ENCODE measurements at regions not wholly inside any gene's neighbourhood (a gene's known extent, or its start where the extent isn't known, plus 50 kb on each side); places are given as distances from the start of the nearest gene placed in this dataset.
A peak's percentile ranks its signal among the peaks of the same experiment; 100 is the strongest.

DNA sequence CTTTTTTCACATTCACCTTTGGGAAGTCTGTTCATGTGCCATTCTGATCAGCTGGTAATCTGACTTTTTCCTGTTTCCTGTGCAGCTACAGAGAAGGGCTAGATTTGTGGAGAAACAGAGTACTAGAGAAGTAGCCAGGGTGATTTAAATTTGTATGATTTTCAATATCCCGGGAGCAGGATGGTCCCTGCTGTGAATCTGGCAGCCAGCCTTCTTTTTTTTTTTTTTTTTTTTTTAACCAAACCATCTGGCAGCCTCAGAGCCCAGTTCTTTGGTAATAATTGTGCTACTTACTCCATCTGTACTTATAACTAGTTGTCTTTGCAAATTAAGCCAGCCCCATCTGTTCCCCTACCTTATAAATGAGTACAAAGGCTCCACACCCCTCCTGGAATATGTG, 248.6 kb upstream of the DEPDC1 start:
- ATAC-seq = no peak
- no peak for DNase-seq
- Histone ChIP-seq H3K36me3 (no peaks in the 10 kb centered on the region), H3K4me3 (no peak overlapping the region), H3K9me3 (peaks cover 0 to 15% of the 10 kb centered on the region in 2 donors), H3K27me3 (no peaks in the 10 kb centered on the region), H3K27ac (no peak overlapping the region), H3K4me1 (no peaks in the 10 kb centered on the region)
- intact Hi-C loops (cut with DNase I) = no loop called here
- TF ChIP-seq, protein P1, sequence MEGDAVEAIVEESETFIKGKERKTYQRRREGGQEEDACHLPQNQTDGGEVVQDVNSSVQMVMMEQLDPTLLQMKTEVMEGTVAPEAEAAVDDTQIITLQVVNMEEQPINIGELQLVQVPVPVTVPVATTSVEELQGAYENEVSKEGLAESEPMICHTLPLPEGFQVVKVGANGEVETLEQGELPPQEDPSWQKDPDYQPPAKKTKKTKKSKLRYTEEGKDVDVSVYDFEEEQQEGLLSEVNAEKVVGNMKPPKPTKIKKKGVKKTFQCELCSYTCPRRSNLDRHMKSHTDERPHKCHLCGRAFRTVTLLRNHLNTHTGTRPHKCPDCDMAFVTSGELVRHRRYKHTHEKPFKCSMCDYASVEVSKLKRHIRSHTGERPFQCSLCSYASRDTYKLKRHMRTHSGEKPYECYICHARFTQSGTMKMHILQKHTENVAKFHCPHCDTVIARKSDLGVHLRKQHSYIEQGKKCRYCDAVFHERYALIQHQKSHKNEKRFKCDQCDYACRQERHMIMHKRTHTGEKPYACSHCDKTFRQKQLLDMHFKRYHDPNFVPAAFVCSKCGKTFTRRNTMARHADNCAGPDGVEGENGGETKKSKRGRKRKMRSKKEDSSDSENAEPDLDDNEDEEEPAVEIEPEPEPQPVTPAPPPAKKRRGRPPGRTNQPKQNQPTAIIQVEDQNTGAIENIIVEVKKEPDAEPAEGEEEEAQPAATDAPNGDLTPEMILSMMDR (IDR thresholded peaks at IDR 0.05) = no peak

DNA sequence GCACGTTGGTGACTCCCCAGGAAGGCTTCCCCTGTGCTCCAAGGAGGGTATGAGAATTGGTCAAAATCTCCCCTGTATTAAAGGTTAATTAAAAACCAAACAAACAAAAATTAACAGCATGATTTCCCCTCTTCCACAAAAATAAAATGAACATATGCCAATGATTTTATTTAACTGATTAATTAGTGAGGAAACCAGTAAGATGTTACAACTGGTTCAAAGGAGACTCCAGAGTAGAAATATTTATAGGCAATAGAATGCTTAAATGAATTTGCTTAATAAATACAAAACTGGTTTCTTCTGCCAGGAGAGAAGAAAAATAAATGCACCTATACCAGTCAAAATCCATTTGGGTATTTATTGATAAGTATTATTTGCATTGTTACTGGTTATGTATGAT, 249.5 kb upstream of the DEPDC1 start:
- Histone ChIP-seq H3K9me3 (peaks cover 0 to 10% of the 10 kb centered on the region in 2 donors), H3K27me3 (no peaks in the 10 kb centered on the region), H3K36me3 (no peaks in the 10 kb centered on the region), H3K4me1 (no peaks in the 10 kb centered on the region), H3K27ac (no peak overlapping the region), H3K4me3 (no peak overlapping the region)
- ATAC-seq = no peak
- intact Hi-C loops (cut with DNase I) = no loop called here
- TF ChIP-seq, protein P1 (IDR thresholded peaks at IDR 0.05) = no peak
- DNase-seq = no peak

DNA sequence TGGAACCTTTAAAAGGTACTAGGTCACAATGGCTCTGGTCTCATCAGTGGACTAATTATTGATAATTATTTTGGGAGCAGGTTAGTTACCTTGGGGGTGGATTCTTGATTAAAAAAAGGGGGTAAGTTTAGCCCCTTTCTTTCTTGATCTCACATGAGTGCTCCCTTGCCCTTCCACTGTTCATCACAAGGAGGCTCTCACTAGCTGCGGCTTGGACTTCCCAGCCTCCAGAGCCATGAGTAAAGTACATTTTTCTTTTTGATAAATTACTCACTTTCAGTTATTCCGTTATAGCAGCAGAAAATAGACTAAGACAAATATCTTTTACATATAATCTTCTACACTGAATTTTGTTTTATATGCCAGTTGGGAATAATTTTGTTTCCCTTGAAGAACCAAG, 254.8 kb upstream of the DEPDC1 start:
- no peak for DNase-seq
- Histone ChIP-seq H3K9me3 (no peaks in the 10 kb centered on the region), H3K4me1 (no peaks in the 10 kb centered on the region), H3K36me3 (no peaks in the 10 kb centered on the region), H3K27me3 (no peaks in the 10 kb centered on the region), H3K4me3 (no peak overlapping the region), H3K27ac (no peak overlapping the region)
- intact Hi-C loops (cut with DNase I) = no loop called here
- TF ChIP-seq, protein P1 (IDR thresholded peaks at IDR 0.05) = no peak
- no peak for ATAC-seq

DNA sequence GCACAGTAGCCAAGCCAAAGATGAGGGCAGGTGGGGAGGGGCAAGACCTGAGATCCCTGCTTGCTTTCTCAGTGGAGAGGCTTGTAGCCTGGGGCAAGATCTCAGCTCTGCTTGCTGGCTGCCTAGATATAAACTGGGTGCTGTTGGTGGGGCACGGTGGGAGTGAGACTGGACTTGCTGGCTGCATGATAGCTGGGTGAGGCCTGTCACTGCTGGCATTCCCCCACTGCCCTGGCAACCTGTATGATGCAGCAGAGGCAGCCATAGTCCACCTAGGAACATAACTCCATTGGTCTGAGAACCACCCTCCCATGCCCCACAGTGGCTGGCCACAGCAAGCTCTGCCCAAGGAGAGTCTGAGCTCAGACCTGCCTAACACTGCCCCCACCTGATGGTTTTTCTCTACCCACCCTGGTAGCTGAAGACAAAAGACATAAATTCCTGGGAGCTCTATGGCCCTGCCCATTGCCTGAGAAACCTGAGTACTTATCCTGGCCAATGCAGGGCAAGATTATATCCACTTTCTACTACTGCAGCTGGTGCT, 261.9 kb upstream of the DEPDC1 start:
- Histone ChIP-seq H3K27ac (no peak overlapping the region), H3K9me3 (peaks cover 0 to 17% of the 10 kb centered on the region in 2 donors), H3K36me3 (no peaks in the 10 kb centered on the region), H3K27me3 (no peaks in the 10 kb centered on the region), H3K4me3 (no peak overlapping the region), H3K4me1 (no peaks in the 10 kb centered on the region)
- TF ChIP-seq, protein P1 (IDR thresholded peaks at IDR 0.05) = no peak
- DNase-seq (peak in 1 of 4 donors; percentile 28), ATAC-seq (no peak)
- intact Hi-C loops (cut with DNase I) = no loop called here

DNA sequence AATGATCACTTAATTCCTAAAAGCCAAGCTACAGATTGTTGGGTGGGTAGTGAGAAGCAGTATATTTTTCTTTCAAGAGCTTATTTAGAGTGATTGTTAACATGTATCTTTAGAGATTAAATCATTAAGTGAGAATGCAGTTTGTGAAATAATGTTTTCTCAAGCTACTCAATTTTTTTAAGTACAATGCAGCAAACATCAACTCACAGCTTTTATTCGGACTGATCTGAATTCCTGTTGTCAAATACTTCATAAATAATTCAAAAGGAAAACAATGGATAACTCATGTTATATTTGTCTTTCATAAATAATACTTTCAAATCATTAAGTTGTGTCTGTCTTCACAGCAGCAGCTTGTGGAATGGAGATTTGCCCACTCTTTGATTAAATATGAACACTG, 271.1 kb upstream of the DEPDC1 start:
- DNase-seq (peak in 2 of 4 donors; percentile 27 to 28), ATAC-seq (no peak)
- H3K4me1 ChIP-seq = no peaks in the 10 kb centered on the region
- H3K36me3 ChIP-seq = no peaks in the 10 kb centered on the region
- TF ChIP-seq, protein P1 (IDR thresholded peaks at IDR 0.05) = no peak
- no peak overlapping the region for H3K27ac ChIP-seq
- H3K9me3 ChIP-seq = peaks cover 0 to 29% of the 10 kb centered on the region in 2 donors
- H3K27me3 ChIP-seq = no peaks in the 10 kb centered on the region
- H3K4me3 ChIP-seq = no peak overlapping the region
- intact Hi-C loops (cut with DNase I) = no loop called here

Data from left lung (tissue), 4 donors.